AG09319 (cell line): ENCODE measurements at regions not wholly inside any gene's neighbourhood (a gene's known extent, or its start where the extent isn't known, plus 50 kb on each side); places are given as distances from the start of the nearest gene placed in this dataset.

Source experiments
- DNase-seq: peaks from one replicate; pipeline ENCODE4 v3.0.0-alpha.2; 2010; ENCODE audit warnings: low read depth; ENCODE audit errors: extremely low read depth
- CTCF ChIP-seq: IDR thresholded peaks from 2 replicates; pipeline ENCODE4 v1.5.1; 2011; ENCODE audit warnings: low read depth, mild to moderate bottlenecking, inconsistent platforms, low read length, moderate library complexity

GRCh38 chr4:53783208-53783859 is 192.0 kb upstream of the LNX1 start:
- DNase-seq: no peak
- no peak for TF ChIP-seq CTCF

GRCh38 chr4:53782458-53782845 is 191.2 kb upstream of the LNX1 start:
- DNase-seq: no peak
- TF ChIP-seq CTCF: no peak

GRCh38 chr4:53781629-53782457 is 190.6 kb upstream of the LNX1 start:
- TF ChIP-seq CTCF: no peak
- no peak for DNase-seq

GRCh38 chr4:53780736-53781400 is 189.6 kb upstream of the LNX1 start:
- no peak for TF ChIP-seq CTCF

GRCh38 chr4:53779025-53779424 is 187.7 kb upstream of the LNX1 start:
- DNase-seq: no peak
- TF ChIP-seq CTCF: no peak

More at GRCh38 chr4:53780736-53781400, 189.6 kb upstream of the LNX1 start:
- no peak for DNase-seq

GRCh38 chr4:53778155-53778554 is 186.9 kb upstream of the LNX1 start:
- no peak for TF ChIP-seq CTCF
- no peak for DNase-seq
